ENCODE measurements at regions not wholly inside any gene's neighbourhood (a gene's known extent, or its start where the extent isn't known, plus 50 kb on each side); places are given as distances from the start of the nearest gene placed in this dataset.

GRCh38 chr1:81270051-81270450 is 530.7 kb upstream of the ADGRL2 start (continued):
- TF ChIP-seq BRCA1 (IDR thresholded peaks at IDR 0.05; ENCODE audit: low read depth, low read length) (no peak), RFX5 (IDR thresholded peaks at IDR 0.05; ENCODE audit: borderline replicate concordance, low read depth, low read length) (no peak)

Measured in H1 (cell line).